UCSD-AML1 (cell line): ENCODE measurements at regions not wholly inside any gene's neighbourhood (a gene's known extent, or its start where the extent isn't known, plus 50 kb on each side); places are given as distances from the start of the nearest gene placed in this dataset.
"Not testable (repeated sequence)": the region's sequence is repeated elsewhere in the genome, so short reads cannot be mapped to it uniquely, and the experiment has no call there.

ENCODE experiments used
- DNase-seq: peaks from one replicate; lab custom pipeline; 2025; ENCODE audit not compliant: unreplicated experiment; lab: John Stamatoyannopoulos, UW

DNA sequence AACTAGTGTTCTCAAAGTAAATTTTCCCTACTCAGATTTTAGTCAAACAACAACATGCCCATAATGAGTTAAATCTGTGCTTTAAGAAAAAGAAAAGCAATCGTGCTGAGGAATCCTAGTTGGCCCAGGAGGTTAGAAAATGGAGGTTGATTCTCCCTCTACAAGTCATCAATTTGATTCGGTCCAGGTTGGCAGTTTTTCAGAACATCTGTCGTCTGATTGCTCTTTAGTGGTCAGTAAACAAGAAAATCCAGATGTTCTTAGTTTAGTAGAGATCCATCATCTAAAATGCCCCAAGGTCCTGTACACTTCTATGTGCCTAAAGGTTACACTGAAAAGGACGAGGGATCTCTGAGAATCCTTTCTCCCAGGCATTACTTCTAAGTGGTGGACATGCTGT lies 659.2 kb downstream of the MTRR start:
- DNase-seq: no peak

DNA sequence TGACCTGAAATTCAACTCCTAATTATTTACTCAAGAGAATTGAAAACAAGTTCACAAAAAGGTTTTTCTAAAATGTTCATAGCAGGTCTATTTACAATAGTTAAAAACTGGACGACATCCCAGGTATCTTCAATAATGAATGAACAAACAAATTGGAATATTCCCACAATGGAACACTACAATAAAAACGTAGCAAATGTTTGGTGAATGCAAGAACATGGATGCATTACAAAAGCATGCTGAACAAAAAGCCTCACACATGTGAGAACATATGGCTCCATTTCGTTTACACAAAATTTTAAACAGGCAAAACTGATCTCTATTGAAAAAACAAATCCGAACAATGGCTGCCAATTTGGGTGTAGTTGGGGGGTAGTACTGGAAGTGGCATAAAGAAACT lies 669.9 kb downstream of the MTRR start:
- no peak for DNase-seq

GRCh38 chr5:8540317-8540716 lies 671.4 kb downstream of the MTRR start:
- no peak for DNase-seq

- DNase-seq: no peak
Measured at GRCh38 chr5:8550921-8551320, 682.0 kb downstream of the MTRR start.

- no peak for DNase-seq
Measured at GRCh38 chr5:8553364-8553763, 684.4 kb downstream of the MTRR start.

GRCh38 chr5:8557728-8558127 lies 688.8 kb downstream of the MTRR start:
- no peak for DNase-seq

- DNase-seq: no peak
Measured at GRCh38 chr5:8560776-8561175, 691.8 kb downstream of the MTRR start.

- DNase-seq: no peak
Measured at GRCh38 chr5:8561224-8561840, 692.4 kb downstream of the MTRR start.

DNA sequence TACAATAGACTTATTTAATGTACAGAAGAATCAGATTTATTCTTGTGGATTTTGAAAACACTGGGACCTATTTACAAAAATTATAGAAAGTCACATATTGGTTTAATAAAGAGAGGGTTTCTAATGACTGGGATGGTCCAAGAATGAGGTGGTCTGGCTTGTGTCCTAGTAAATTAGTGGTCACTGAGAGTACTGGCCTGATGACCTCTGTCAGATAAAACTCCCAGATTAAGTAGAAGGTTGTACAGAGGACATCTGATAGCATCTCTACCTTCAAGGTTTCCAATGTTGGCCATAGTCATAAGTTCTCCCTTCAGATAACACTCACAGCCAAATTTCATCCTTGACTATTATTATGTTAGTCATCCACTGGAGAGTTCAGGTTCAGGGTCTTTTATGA lies 692.9 kb downstream of the MTRR start:
- DNase-seq: no peak

- DNase-seq: not testable (repeated sequence)
Measured at GRCh38 chr5:8563540-8563939, 694.6 kb downstream of the MTRR start.

DNA sequence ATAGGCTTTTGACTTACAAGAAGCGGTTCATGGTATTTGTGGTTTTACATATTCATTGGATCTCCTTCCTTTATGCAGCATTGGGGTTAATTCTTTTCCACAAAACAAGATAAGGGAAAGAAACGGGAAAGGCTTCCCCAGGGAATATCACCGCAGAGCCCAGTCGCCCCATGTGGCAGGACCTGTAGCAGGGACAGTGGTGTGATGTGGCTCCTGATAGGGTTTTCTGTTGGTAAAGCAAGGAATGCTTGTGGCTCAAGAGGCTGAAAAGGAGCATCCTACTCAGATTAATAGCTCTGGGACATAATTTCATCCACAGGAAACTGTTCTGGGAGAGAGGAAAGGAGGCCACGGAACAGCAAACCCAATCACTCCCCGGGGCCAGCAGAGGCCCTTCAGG lies 699.9 kb downstream of the MTRR start:
- no peak for DNase-seq

DNA sequence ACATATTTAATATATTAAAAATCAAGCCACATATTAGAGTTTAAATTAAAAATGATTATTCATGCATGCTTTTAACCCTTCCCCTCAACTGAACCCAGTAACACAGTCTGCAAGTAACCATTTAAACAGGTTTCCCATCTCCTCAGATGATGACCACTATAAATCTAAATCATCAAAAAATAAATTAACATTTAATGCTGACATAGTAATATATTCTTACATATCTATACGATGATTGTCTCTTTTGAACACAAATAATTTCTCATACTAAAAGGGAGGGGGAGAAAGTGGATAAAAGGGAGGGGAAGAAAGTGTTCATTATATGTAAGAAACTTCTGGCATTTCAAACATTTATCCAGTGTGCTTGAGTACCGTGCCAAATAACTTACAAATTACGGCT lies 701.6 kb downstream of the MTRR start:
- DNase-seq: no peak

DNA sequence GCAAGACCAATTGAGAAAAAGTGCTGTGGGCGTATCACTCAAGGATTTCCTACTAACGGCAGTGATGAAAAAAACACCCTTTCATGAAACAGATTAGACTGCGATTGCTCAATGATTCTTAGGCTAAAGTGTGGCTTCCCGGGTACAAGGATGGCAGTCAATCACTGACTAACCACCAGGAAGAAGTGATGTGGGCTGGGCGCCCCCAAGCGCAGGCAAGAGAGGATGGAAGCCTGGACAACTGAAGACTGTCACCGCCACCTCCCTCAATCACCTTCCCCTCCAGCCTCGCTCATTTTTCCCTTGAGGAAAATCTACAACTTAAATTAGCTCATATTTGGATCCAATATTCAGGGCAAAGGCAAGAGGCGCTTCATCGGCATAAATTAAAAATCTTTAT lies 707.2 kb downstream of the MTRR start:
- DNase-seq: no peak

DNA sequence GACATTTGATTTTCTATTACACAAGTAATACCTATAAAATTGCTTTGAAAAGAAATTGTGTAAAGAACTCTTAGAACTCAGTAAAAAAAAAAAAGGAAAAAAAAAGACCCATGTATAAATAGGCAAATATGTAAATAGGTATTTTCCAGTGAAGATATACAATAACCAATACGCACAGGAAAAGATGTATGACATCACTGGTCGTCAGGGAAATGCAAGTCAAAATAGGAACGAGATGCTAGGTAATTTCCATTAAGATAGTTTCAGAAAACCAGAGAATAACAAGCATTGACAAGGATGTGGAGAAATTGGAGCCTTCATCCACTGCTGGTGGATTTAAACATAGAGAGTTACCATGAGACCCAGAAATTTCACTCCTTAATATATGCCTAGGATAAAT lies 708.8 kb downstream of the MTRR start:
- DNase-seq: no peak

DNA sequence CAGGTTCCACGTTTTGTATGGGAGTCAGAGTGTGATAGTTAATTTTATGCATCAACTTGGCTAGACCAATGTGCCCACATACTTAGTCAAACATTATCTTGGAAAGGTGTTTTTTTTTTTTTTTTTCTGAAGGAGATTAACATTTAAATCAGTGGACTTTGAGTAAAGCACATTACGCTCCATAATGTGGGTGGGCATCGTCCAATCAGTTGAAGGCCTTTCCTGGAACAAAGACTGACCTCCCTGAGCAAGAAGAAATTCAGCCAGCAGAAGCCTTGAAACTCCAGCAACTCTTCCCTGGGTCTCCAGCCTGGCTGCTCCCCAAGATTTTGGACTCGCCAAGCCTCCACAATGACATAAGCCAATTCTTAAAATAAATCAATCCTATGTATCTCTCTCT lies 711.4 kb downstream of the MTRR start:
- DNase-seq: no peak

DNA sequence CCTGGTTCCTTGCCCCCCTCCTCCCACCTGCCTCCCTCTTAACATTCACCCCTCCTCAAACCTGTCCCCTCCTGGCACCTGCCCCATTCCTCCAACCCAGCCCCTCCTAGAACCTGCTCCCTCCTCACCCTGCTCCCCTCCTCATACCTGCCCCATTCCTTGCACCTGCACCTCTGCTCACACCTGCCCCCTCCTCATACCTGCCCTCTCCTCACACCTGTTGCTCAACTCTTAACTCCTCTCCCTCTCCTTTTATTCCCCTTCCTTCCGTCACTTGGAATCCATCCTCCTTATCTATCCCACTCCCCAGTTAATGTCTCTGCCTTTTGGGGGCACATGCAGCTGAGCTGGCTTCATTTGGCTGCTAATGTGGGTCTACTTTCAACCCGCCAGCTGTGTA lies 712.1 kb downstream of the MTRR start:
- no peak for DNase-seq

DNA sequence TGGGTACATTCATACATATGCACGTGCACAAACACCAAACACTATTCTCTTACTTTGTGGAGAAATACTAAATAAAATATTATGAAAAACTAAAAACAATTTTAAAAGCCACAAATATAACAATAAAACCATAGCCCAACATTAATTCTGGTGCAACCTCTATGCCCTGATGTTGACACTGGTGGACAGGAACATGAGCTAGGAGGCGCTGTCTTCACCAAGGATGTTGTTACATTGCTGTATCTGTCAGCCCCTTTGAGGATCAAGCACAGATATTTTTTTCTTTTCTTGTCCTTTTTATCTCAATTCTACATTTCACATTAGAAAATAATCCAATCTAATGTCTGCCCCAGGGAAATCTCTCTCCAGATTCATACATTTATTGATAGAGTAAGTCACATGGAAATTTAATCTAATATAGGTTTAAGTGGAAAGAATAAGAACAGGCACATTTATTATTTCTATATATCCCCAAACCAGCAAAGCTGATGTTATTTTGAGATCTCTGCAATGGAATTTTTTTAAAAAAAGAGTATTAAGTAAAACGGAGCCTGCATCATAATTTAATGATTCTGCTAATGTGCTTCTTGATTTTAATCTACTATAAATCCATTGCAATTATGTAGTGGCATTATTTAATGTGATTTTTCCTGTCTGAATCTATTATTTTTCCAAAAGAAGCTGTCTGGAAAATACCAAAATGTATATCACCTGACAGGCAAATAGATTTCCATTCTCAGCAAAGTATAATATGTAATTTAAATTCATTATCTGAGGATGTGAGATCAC lies 716.5 kb downstream of the MTRR start:
- no peak for DNase-seq

DNA sequence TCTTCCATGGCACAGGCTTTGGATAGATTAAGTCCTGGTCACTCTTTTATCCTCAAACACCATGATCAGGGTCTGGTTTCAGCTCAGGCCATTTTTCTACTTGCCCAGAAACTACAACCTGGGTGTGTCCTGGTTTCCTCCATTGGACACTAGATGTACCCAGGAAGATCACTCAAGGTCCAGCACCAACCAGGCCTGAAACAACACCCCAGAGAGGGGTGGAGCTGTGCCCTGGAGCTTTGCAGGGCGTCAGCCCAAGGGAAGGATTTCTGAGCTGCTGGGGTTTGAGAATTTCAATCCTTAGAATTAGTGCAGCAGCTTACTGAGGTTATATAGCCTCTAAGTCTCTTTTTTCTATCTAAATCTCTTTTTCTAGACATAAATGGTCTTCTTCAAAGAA lies 722.0 kb downstream of the MTRR start:
- DNase-seq: no peak

DNA sequence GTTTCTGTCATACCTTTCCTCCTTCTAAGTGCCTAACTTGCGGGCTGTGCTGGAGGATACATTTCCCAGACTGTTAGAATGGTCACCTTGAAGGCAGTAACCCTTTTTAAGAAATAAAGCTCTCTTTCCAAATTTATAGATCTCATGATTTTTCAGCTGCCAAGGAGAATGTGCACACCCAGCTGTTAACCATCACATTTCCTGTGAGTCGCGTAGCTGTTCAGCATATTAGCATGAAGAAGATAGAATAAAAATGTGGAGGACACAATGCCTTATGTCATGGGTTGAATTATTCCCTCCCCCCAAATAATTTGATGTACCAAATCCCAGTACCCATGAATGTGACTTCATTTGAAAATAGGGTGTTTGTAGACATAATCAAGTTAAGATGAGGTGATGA lies 729.4 kb downstream of the MTRR start:
- DNase-seq: no peak

DNA sequence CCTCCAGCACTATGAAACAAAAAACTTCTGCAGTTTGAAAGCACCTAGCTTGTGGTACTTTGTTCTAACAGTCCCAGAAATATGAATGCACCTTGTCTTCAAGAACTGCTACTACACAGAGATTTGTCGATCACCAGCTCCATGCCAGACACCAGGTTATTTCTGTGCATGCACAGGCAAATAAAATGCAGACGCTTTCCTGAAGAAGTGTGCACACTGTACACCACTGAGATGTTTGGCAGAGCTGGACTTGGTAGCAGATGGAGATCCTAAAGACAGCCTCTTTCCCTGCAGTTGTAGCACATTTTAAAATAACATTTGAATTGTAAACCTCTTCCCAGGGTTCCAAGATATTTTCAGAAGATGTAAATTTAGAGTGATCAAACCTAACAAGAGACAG lies 730.0 kb downstream of the MTRR start:
- no peak for DNase-seq

DNA sequence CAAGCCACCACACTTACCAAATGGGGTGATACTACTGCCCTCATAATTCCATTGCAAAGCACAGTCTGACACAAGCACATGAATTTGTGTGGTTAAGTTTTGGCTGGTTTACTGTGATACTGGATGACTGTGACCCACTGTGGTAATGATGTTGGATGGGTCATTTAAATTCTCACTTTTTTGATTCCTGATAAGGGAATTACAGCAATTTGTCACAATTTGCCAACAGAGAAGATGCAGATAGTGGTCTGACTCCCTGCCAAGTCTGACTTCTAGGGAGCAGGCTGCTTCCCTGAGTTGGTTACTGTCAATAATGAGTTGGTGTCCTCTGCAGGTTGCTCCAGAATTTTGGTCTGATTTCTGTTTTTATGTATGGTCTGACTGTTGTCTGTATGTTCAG lies 731.9 kb downstream of the MTRR start:
- DNase-seq: no peak

DNA sequence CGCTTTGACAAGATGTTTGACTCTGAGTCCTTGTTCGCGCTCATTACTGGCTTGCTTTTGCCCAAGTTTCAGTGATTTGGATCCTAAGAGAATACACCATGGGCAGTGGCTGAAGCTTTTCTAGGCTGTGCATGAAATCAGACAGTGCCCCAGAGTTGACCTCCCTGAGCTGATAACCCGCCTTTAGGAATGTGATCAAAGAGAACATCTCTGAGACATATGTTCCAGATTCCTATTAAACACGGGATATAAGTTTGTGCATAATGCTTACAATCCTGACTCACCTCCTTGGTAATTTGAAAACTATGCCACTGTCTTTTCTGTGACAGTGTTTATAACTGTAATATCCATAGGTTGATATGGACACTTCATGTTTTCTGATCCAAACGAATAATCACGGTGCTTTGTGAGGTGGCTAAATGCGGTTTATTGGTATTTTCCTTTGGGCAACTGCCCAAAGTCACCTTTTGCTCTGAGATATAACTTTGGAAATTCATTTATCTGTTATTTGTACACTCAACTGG lies 732.9 kb downstream of the MTRR start:
- no peak for DNase-seq

DNA sequence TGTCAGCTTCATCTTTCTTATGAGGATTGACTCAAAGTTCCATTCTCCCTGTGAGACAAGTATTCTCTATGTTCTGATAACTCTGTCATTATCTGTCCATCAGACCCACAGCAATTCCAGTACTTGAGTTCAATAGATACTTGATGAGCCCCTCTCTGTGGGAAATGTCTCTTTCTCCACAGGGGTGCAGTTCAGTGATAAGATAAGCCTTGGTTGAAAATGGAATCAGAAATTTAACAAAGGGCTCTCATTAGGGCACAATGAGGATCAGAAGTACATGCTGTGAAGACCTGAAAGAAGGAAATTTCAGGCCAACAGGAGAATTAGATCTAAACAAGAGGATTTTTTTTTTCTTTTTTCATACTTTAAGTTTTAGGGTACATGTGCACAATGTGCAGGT lies 737.3 kb downstream of the MTRR start:
- no peak for DNase-seq
